Epithelial cell of esophagus (primary cell): ENCODE measurements at regions not wholly inside any gene's neighbourhood (a gene's known extent, or its start where the extent isn't known, plus 50 kb on each side); places are given as distances from the start of the nearest gene placed in this dataset.

ENCODE experiments used
- DNase-seq: peaks from one replicate; pipeline ENCODE4 v3.0.0; 2010; ENCODE audit warnings: low read depth
- H3K4me3 ChIP-seq: 2 replicates; pipeline ENCODE4 v1.5.1; 2011; ENCODE audit warnings: mild to moderate bottlenecking, low read length, control low read depth
- TF ChIP-seq, protein P1 (sequence below): IDR thresholded peaks from 2 replicates; pipeline ENCODE4 v1.5.1; 2011; ENCODE audit warnings: low read depth, mild to moderate bottlenecking, low read length, control low read depth, inconsistent platforms; ENCODE audit not compliant: insufficient read depth; ENCODE audit errors: missing control alignments

DNA sequence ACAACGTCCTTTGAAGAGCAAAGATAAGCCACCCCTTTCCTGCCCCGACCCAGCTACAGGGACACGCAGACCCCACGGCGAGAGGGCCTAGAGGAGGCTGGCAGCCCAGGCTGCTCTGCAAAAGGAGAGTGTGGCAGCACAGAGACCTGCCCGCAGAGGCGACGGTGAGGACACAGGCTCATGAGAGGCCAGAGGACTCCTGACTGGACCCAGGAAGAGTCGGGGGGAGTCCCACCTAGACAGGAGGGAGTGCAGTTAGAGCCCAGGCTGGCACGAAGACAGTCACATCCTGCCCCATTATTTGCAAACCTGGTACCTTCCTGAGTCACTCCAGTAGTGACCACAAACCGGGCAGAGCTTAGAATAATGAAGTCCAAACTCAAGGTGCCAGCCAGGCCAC is 227.7 kb upstream of the CDH4 start:
- TF ChIP-seq, protein P1, sequence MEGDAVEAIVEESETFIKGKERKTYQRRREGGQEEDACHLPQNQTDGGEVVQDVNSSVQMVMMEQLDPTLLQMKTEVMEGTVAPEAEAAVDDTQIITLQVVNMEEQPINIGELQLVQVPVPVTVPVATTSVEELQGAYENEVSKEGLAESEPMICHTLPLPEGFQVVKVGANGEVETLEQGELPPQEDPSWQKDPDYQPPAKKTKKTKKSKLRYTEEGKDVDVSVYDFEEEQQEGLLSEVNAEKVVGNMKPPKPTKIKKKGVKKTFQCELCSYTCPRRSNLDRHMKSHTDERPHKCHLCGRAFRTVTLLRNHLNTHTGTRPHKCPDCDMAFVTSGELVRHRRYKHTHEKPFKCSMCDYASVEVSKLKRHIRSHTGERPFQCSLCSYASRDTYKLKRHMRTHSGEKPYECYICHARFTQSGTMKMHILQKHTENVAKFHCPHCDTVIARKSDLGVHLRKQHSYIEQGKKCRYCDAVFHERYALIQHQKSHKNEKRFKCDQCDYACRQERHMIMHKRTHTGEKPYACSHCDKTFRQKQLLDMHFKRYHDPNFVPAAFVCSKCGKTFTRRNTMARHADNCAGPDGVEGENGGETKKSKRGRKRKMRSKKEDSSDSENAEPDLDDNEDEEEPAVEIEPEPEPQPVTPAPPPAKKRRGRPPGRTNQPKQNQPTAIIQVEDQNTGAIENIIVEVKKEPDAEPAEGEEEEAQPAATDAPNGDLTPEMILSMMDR, result no peak
- no peak for DNase-seq
- H3K4me3 ChIP-seq, result no peak overlapping the region

GRCh38 chr20:61025536-61025935 is 226.5 kb upstream of the CDH4 start:
- TF ChIP-seq, protein P1, result no peak
- no peak for DNase-seq
- H3K4me3 ChIP-seq, result no peak overlapping the region

DNA sequence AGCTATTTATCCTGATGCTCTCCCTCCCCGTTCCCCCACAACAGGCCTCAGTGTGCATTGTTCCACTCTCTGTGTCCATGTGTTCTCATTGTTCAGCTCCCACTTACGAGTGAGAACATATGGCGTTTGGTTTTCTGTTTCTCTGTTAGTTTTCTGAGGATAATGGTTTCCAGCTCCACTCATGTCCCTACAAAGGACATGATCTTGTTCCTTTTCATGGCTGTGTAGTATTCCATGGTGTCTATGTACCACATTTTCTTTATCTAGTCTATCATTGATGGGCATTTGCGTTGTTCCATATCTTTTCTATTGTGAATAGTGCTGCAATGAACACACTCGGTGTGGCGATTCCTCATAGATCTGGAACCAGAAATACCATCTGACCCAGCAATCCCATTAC is 225.9 kb upstream of the CDH4 start:
- no peak for DNase-seq
- H3K4me3 ChIP-seq, result no peak overlapping the region
- TF ChIP-seq, protein P1, result no peak

DNA sequence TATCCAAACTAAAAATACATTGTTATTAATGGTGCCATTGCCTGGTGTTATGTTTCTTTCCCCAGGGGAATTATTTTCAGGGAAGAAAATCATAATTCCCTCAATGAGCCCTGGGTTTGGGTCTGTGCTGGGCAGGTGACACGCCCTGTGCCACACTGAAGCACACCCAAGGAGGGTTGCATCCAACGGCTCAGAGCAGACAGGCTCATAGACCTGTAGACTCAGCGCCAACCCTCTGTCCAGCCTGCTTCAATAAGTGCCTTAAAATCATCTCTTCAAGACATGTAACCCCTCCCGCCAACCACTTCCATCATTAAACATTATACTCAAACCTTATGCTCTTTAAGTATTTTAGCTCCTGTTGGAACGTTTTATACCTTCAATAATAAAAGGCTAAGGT is 225.3 kb upstream of the CDH4 start:
- TF ChIP-seq, protein P1, result no peak
- DNase-seq, result no peak
- no peak overlapping the region for H3K4me3 ChIP-seq

DNA sequence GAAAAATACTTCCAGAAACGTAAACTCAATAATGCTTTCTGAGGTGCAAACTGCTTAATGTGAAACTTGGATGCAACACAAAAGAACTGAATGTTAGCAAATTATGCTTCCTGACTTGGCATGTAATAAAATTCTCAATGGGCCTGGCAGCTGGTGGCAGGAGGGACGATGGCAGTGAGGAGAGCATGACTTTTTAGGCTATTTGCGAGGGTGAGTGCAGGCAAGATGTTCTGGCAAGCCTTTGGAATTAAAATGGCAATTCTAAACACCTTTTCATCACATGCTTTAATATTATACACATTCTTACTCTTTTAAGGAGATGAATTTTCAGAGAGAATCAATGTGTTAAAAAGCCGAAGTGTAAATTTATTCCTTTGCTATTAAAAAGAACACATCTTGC is 224.8 kb upstream of the CDH4 start:
- no peak for DNase-seq
- TF ChIP-seq, protein P1, result no peak
- no peak overlapping the region for H3K4me3 ChIP-seq

DNA sequence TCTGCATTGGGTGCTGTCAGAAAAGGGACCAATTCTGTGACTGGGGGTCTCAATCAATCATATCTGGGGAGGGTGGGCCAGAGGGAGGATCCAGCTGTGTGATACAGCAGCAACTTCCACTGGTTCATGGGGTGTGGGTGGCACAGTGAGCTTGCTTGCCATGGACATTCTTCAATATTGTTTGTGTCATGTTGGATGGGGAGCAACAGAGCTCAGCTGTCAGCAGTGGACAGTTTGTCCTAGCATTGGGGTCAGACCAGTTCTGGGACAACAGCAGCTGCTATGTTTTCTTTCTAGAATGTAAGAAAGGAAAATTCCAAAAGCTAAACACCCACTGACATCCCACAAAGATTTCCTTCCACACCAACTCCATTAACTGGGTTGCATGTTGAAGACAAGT is 221.9 kb upstream of the CDH4 start:
- DNase-seq, result no peak
- TF ChIP-seq, protein P1, result no peak
- no peak overlapping the region for H3K4me3 ChIP-seq

DNA sequence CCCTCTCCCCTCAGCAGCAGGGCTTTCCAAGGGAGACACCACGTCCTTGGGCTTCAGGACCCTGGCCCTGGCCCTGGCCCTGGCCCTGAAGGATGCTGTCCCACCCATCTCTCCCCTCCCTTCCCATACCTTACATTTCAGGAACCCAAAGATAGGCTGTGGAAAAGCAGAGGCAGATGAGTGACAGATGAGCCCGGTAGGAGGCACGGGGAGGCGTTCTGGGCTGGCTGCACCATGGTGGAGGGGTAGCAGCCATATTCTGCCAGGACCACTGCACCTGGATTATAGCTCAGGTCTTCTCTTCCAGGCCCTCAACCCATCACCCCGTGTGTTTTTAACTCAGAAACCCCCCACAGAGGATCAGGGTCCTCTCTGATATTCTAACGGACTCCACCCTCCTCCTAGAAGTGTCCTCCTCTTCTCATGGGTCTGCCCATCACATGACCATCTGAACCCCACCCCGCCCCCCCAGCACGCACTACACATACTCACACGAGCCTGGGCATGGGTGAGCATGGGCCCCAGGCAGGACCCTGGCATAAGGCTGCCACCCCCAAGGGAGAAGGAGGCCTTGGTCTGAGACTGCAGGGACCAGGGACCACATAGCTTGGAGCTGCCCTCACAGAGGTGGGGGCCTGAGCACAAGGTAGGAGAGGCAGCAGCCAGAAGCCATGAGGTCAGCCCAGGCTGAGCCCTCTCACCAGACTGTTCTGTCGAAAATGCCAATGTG is 220.8 kb upstream of the CDH4 start:
- TF ChIP-seq, protein P1, result no peak
- no peak for DNase-seq
- no peak overlapping the region for H3K4me3 ChIP-seq
